Ectodermal cell (in vitro differentiated cells): ENCODE measurements at regions not wholly inside any gene's neighbourhood (a gene's known extent, or its start where the extent isn't known, plus 50 kb on each side); places are given as distances from the start of the nearest gene placed in this dataset.

ENCODE experiments used
- H3K27ac ChIP-seq: 2 replicates; pipeline ENCODE4 v1.7.0; 2013; ENCODE audit warnings: mild to moderate bottlenecking, low read depth, low read length; ENCODE audit not compliant: insufficient read depth, poor library complexity, severe bottlenecking
- H3K27me3 ChIP-seq: 2 replicates; pipeline ENCODE4 v1.7.0; 2013; ENCODE audit warnings: mild to moderate bottlenecking, low read length; ENCODE audit not compliant: insufficient read depth, control insufficient read depth, poor library complexity, severe bottlenecking
- H3K36me3 ChIP-seq: one replicate; pipeline ENCODE4 v1.7.0; 2013; ENCODE audit warnings: low read length; ENCODE audit not compliant: control insufficient read depth, insufficient read depth
- H3K4me1 ChIP-seq: one replicate; pipeline ENCODE4 v1.7.0; 2013; ENCODE audit warnings: low read length; ENCODE audit not compliant: control insufficient read depth, insufficient read depth
- H3K4me3 ChIP-seq: 2 replicates; pipeline ENCODE4 v1.7.0; 2013; ENCODE audit warnings: low read depth, low read length, control low read depth; ENCODE audit not compliant: insufficient read depth
- H3K9me3 ChIP-seq: 2 replicates; pipeline ENCODE4 v1.7.0; 2013; ENCODE audit warnings: mild to moderate bottlenecking, low read length, moderate library complexity; ENCODE audit not compliant: control insufficient read depth
- WGBS, 2 experiments: methylation state at CpG; one replicate each; pipeline ENCODE4 v1.1.7; 2013; ENCODE audit warnings: missing lambda C conversion rate in 2 of 2; 5-methylcytosine and 5-hydroxymethylcytosine counted together

- Histone ChIP-seq H3K9me3 (no peaks in the 10 kb centered on the region), H3K36me3 (no peaks in the 10 kb centered on the region), H3K4me3 (no peak overlapping the region), H3K27ac (no peak overlapping the region), H3K27me3 (no peaks in the 10 kb centered on the region), H3K4me1 (no peaks in the 10 kb centered on the region)
- WGBS, 2 experiments = 85 to 86% methylated on average over 4 to 5 of the region's 5 CpGs
Observed at GRCh38 chr7:10034843-10035556, 938.7 kb upstream of the PHF14 start.

- no peaks in the 10 kb centered on the region for H3K4me1 ChIP-seq
- H3K36me3 ChIP-seq = no peaks in the 10 kb centered on the region
- no peaks in the 10 kb centered on the region for H3K27me3 ChIP-seq
- no peak overlapping the region for H3K4me3 ChIP-seq
- H3K9me3 ChIP-seq = no peaks in the 10 kb centered on the region
- WGBS, 2 experiments = 87 to 91% methylated on average over 2 of the region's 2 CpGs
- no peak overlapping the region for H3K27ac ChIP-seq
Observed at GRCh38 chr7:10036693-10037092, 937.0 kb upstream of the PHF14 start.

- H3K36me3 ChIP-seq = no peaks in the 10 kb centered on the region
- no peaks in the 10 kb centered on the region for H3K4me1 ChIP-seq
- 83 to 85% methylated on average over 1 of the region's 1 CpG for WGBS, 2 experiments
- no peak overlapping the region for H3K27ac ChIP-seq
- H3K27me3 ChIP-seq = no peaks in the 10 kb centered on the region
- H3K9me3 ChIP-seq = no peaks in the 10 kb centered on the region
- no peak overlapping the region for H3K4me3 ChIP-seq
Observed at GRCh38 chr7:10038351-10038750, 935.3 kb upstream of the PHF14 start.

- Histone ChIP-seq H3K27ac (no peak overlapping the region), H3K9me3 (no peaks in the 10 kb centered on the region), H3K4me3 (no peak overlapping the region), H3K4me1 (no peaks in the 10 kb centered on the region), H3K36me3 (no peaks in the 10 kb centered on the region), H3K27me3 (no peaks in the 10 kb centered on the region)
- WGBS, 2 experiments = 93 to 94% methylated on average over 1 to 2 of the region's 3 CpGs
Observed at GRCh38 chr7:10040674-10041073, 933.0 kb upstream of the PHF14 start.

- Histone ChIP-seq H3K4me1 (no peaks in the 10 kb centered on the region), H3K27me3 (no peaks in the 10 kb centered on the region), H3K9me3 (no peaks in the 10 kb centered on the region), H3K4me3 (no peak overlapping the region), H3K36me3 (no peaks in the 10 kb centered on the region), H3K27ac (no peak overlapping the region)
Observed at GRCh38 chr7:10070899-10071298, 902.8 kb upstream of the PHF14 start.

- no peaks in the 10 kb centered on the region for H3K27me3 ChIP-seq
- H3K36me3 ChIP-seq = no peaks in the 10 kb centered on the region
- no peak overlapping the region for H3K4me3 ChIP-seq
- no peak overlapping the region for H3K27ac ChIP-seq
- no peaks in the 10 kb centered on the region for H3K9me3 ChIP-seq
- no peaks in the 10 kb centered on the region for H3K4me1 ChIP-seq
- WGBS, 2 experiments = 100% methylated on average over 1 of the region's 3 CpGs
Observed at GRCh38 chr7:10075866-10076265, 897.8 kb upstream of the PHF14 start.

GRCh38 chr7:10076660-10077300 is 896.9 kb upstream of the PHF14 start:
- H3K4me1 ChIP-seq = no peaks in the 10 kb centered on the region
- no peaks in the 10 kb centered on the region for H3K9me3 ChIP-seq
- H3K27ac ChIP-seq = no peak overlapping the region
- no peaks in the 10 kb centered on the region for H3K27me3 ChIP-seq
- H3K36me3 ChIP-seq = no peaks in the 10 kb centered on the region
- 78 to 85% methylated on average over 4 of the region's 4 CpGs for WGBS, 2 experiments
- no peak overlapping the region for H3K4me3 ChIP-seq

- 91 to 94% methylated on average over 5 of the region's 5 CpGs for WGBS, 2 experiments
- no peak overlapping the region for H3K27ac ChIP-seq
- H3K27me3 ChIP-seq = no peaks in the 10 kb centered on the region
Observed at GRCh38 chr7:10079572-10079971, 894.1 kb upstream of the PHF14 start.

GRCh38 chr7:10082896-10083295 is 890.8 kb upstream of the PHF14 start:
- H3K4me1 ChIP-seq = no peaks in the 10 kb centered on the region
- H3K9me3 ChIP-seq = no peaks in the 10 kb centered on the region
- H3K36me3 ChIP-seq = no peaks in the 10 kb centered on the region
- no peaks in the 10 kb centered on the region for H3K27me3 ChIP-seq
- 100% methylated on average over 2 to 3 of the region's 4 CpGs for WGBS, 2 experiments
- H3K27ac ChIP-seq = no peak overlapping the region
- H3K4me3 ChIP-seq = no peak overlapping the region

More at GRCh38 chr7:10079572-10079971, 894.1 kb upstream of the PHF14 start:
- no peaks in the 10 kb centered on the region for H3K9me3 ChIP-seq
- no peak overlapping the region for H3K4me3 ChIP-seq
- H3K4me1 ChIP-seq = no peaks in the 10 kb centered on the region
- H3K36me3 ChIP-seq = no peaks in the 10 kb centered on the region

- Histone ChIP-seq H3K36me3 (no peaks in the 10 kb centered on the region), H3K4me3 (no peak overlapping the region), H3K27ac (no peak overlapping the region), H3K4me1 (no peaks in the 10 kb centered on the region), H3K27me3 (no peaks in the 10 kb centered on the region), H3K9me3 (no peaks in the 10 kb centered on the region)
- WGBS, 2 experiments = 55 to 63% methylated on average over 3 to 4 of the region's 4 CpGs
Observed at GRCh38 chr7:10083766-10084165, 889.9 kb upstream of the PHF14 start.
